Stimulated activated CD8-positive, alpha-beta memory T cell treated with anti-CD3 and anti-CD28 coated beads, Interleukin-2, amount 100 ng/mL, for 48 hours (primary cell): ENCODE measurements at regions not wholly inside any gene's neighbourhood (a gene's known extent, or its start where the extent isn't known, plus 50 kb on each side); places are given as distances from the start of the nearest gene placed in this dataset.

Experiments
- DNase-seq, 2 donors: peaks; one replicate each; pipeline ENCODE4 v3.0.0-alpha.2; 2020; ENCODE audit warnings: low read depth in 2 of 2

GRCh38 chr10:130485958-130486895 is 350.0 kb downstream of the GLRX3 start:
- no peak for DNase-seq

GRCh38 chr10:130486906-130487305 is 350.7 kb downstream of the GLRX3 start:
- DNase-seq: no peak

GRCh38 chr10:130487566-130487965 is 351.4 kb downstream of the GLRX3 start:
- no peak for DNase-seq

GRCh38 chr10:130489891-130490290 is 353.7 kb downstream of the GLRX3 start:
- no peak for DNase-seq

GRCh38 chr10:130491011-130491692 is 355.0 kb downstream of the GLRX3 start:
- DNase-seq: no peak

GRCh38 chr10:130491693-130492050 is 355.5 kb downstream of the GLRX3 start:
- DNase-seq: no peak

- no peak for DNase-seq
Measured at GRCh38 chr10:130492266-130492934, 356.2 kb downstream of the GLRX3 start.

GRCh38 chr10:130493021-130493420 is 356.8 kb downstream of the GLRX3 start:
- DNase-seq: no peak

GRCh38 chr10:130493446-130494145 is 357.4 kb downstream of the GLRX3 start:
- no peak for DNase-seq

- DNase-seq: no peak
Measured at GRCh38 chr10:130495116-130495862, 359.1 kb downstream of the GLRX3 start.

GRCh38 chr10:130495891-130496636 is 359.9 kb downstream of the GLRX3 start:
- no peak for DNase-seq

- DNase-seq: no peak
Measured at GRCh38 chr10:130497056-130498010, 361.1 kb downstream of the GLRX3 start.

GRCh38 chr10:130498042-130498441 is 361.9 kb downstream of the GLRX3 start:
- DNase-seq: no peak

GRCh38 chr10:130498934-130499333 is 362.7 kb downstream of the GLRX3 start:
- DNase-seq: no peak

- DNase-seq: no peak
Measured at GRCh38 chr10:130499541-130499940, 363.4 kb downstream of the GLRX3 start.

GRCh38 chr10:130500261-130501000 is 364.2 kb downstream of the GLRX3 start:
- DNase-seq: no peak

- DNase-seq: no peak
Measured at GRCh38 chr10:130507461-130507860, 371.3 kb downstream of the GLRX3 start.

- no peak for DNase-seq
Measured at GRCh38 chr10:130509881-130510689, 373.9 kb downstream of the GLRX3 start.
